PC-9 (cell line): ENCODE measurements at regions not wholly inside any gene's neighbourhood (a gene's known extent, or its start where the extent isn't known, plus 50 kb on each side); places are given as distances from the start of the nearest gene placed in this dataset.
"Not testable (repeated sequence)": the region's sequence is repeated elsewhere in the genome, so short reads cannot be mapped to it uniquely, and the experiment has no call there.

ENCODE experiments used
- BruUV-seq: library from RNA; stranded (reverse); fragments of 400-500 nt; replicated peaks from 2 replicates; lab custom pipeline; 2021; lab: Mats Ljungman, UMichigan
- CTCF ChIA-PET: fragments of 300-600 bp; sonication (Branson Sonifier 250); formaldehyde crosslinking; loops from one replicate; lab custom pipeline; 2022; ENCODE audit warnings: antibody characterized with exemption; lab: Charles Lee
- POLR2A ChIA-PET: fragments of 300-600 bp; sonication (Branson Sonifier 250); formaldehyde crosslinking; loops from one replicate; lab custom pipeline; 2022; ENCODE audit warnings: antibody characterized with exemption; ENCODE audit not compliant: unreplicated experiment; lab: Charles Lee
- DNase-seq, 2 experiments: peaks; one replicate each; pipeline versions ENCODE4 v3.0.0 to v3.0.0-alpha.2; 2015 to 2022; ENCODE audit warnings: mixed read lengths in 1 of 2
- H2AFZ ChIP-seq: fragments of 200-600 bp; sonication (generic); 2 replicates; pipeline ENCODE4 v1.8.1; 2017; ENCODE audit warnings: antibody characterized with exemption
- H3F3A ChIP-seq: fragments of 200-600 bp; sonication (generic); 2 replicates; pipeline ENCODE4 v1.8.1; 2017; ENCODE audit warnings: antibody characterized with exemption, mild to moderate bottlenecking, low read depth; ENCODE audit not compliant: insufficient read depth
- H3K27ac ChIP-seq: fragments of 200-600 bp; sonication (generic); 2 replicates; pipeline ENCODE4 v1.6.1; 2016; ENCODE audit warnings: mixed run types
- H3K27me3 ChIP-seq: fragments of 200-600 bp; sonication (generic); 2 replicates; pipeline ENCODE4 v1.6.1; 2016; ENCODE audit warnings: low read depth, mixed run types; ENCODE audit not compliant: insufficient read depth
- H3K36me3 ChIP-seq: fragments of 200-600 bp; sonication (generic); 2 replicates; pipeline ENCODE4 v1.6.1; 2016; ENCODE audit warnings: low read depth, mixed run types
- H3K4me1 ChIP-seq: fragments of 200-600 bp; sonication (generic); replicated peaks from 2 replicates; pipeline ENCODE4 v1.6.1; 2016; ENCODE audit warnings: mixed run types; ENCODE audit not compliant: insufficient read depth
- H3K4me2 ChIP-seq: fragments of 200-600 bp; sonication (generic); 2 replicates; pipeline ENCODE4 v1.6.1; 2017; ENCODE audit warnings: mixed run types
- H3K4me3 ChIP-seq: fragments of 200-600 bp; sonication (generic); 2 replicates; pipeline ENCODE4 v1.6.1; 2016; ENCODE audit warnings: mixed run types
- H3K79me2 ChIP-seq: fragments of 200-600 bp; sonication (generic); 2 replicates; pipeline ENCODE4 v1.6.1; 2017; ENCODE audit warnings: low read depth, mixed run types
- H3K9me2 ChIP-seq: fragments of 200-600 bp; sonication (generic); 2 replicates; pipeline ENCODE4 v1.8.1; 2017; ENCODE audit warnings: mild to moderate bottlenecking; ENCODE audit not compliant: insufficient read depth
- H3K9me3 ChIP-seq: fragments of 200-600 bp; sonication (generic); 2 replicates; pipeline ENCODE4 v1.8.1; 2016; ENCODE audit warnings: low read depth; ENCODE audit not compliant: insufficient read depth
- H4K20me1 ChIP-seq: fragments of 200-600 bp; sonication (generic); 2 replicates; pipeline ENCODE4 v1.8.1; 2017; ENCODE audit not compliant: insufficient read depth
- EZH2 ChIP-seq: fragments of 200-600 bp; sonication (generic); IDR thresholded peaks from 2 replicates; pipeline ENCODE4 v1.8.0; 2017; ENCODE audit warnings: antibody characterized with exemption, low read depth
- intact Hi-C: fragments of 100-400 bp; cut with micrococcal nuclease; formaldehyde crosslinking; loops from one replicate; pipeline ENCODE4 v1.10.0; 2022; ENCODE audit not compliant: unreplicated experiment
- TF ChIP-seq, protein P1 (sequence below): fragments of 200-600 bp; sonication (generic); conservative IDR thresholded peaks from 2 replicates; pipeline ENCODE4 v1.6.1; 2017; ENCODE audit warnings: mixed run types, antibody characterized with exemption, mild to moderate bottlenecking, moderate library complexity

DNA sequence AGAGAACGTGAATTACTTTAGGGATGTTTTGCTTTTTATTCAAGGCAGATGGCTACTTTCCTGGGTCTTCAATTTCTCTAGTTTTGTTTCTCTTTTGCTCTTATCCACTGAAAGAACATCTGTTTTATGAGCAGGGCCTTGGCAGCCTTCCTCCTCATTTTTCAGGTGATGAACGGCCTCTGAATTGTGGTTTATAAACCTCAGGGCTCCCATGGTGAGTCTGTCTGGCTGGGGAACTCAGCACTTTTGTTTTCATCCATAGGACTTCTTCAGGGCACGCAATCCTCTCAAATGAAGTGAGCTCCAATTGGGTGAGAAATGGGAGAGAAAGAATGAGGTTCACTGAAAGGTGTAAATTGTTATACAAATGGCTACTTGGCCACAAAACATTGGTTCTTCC lies 186.4 kb upstream of the ERCC4 start:
- DNase-seq = no peak
- POLR2A ChIA-PET = no interaction called here
- no peak overlapping the region for H3K27ac ChIP-seq
- no TSS peak for BruUV-seq
- no peaks in the 10 kb centered on the region for H4K20me1 ChIP-seq
- H3K9me3 ChIP-seq = peaks cover 4% of the 10 kb centered on the region; the same call in 1 of the 2 replicates
- no peak overlapping the region for H2AFZ ChIP-seq
- TF ChIP-seq, protein P1, sequence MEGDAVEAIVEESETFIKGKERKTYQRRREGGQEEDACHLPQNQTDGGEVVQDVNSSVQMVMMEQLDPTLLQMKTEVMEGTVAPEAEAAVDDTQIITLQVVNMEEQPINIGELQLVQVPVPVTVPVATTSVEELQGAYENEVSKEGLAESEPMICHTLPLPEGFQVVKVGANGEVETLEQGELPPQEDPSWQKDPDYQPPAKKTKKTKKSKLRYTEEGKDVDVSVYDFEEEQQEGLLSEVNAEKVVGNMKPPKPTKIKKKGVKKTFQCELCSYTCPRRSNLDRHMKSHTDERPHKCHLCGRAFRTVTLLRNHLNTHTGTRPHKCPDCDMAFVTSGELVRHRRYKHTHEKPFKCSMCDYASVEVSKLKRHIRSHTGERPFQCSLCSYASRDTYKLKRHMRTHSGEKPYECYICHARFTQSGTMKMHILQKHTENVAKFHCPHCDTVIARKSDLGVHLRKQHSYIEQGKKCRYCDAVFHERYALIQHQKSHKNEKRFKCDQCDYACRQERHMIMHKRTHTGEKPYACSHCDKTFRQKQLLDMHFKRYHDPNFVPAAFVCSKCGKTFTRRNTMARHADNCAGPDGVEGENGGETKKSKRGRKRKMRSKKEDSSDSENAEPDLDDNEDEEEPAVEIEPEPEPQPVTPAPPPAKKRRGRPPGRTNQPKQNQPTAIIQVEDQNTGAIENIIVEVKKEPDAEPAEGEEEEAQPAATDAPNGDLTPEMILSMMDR = no peak
- no peak for TF ChIP-seq EZH2
- H3K4me3 ChIP-seq = no peak overlapping the region
- H3K9me2 ChIP-seq = no peaks in the 10 kb centered on the region
- no peaks in the 10 kb centered on the region for H3K4me1 ChIP-seq
- H3K36me3 ChIP-seq = no peaks in the 10 kb centered on the region
- H3K27me3 ChIP-seq = peaks cover 56% of the 10 kb centered on the region
- CTCF ChIA-PET = no interaction called here
- no peaks in the 10 kb centered on the region for H3F3A ChIP-seq
- H3K4me2 ChIP-seq = no peak overlapping the region
- intact Hi-C loops = no loop called here
- H3K79me2 ChIP-seq = no peaks in the 10 kb centered on the region

DNA sequence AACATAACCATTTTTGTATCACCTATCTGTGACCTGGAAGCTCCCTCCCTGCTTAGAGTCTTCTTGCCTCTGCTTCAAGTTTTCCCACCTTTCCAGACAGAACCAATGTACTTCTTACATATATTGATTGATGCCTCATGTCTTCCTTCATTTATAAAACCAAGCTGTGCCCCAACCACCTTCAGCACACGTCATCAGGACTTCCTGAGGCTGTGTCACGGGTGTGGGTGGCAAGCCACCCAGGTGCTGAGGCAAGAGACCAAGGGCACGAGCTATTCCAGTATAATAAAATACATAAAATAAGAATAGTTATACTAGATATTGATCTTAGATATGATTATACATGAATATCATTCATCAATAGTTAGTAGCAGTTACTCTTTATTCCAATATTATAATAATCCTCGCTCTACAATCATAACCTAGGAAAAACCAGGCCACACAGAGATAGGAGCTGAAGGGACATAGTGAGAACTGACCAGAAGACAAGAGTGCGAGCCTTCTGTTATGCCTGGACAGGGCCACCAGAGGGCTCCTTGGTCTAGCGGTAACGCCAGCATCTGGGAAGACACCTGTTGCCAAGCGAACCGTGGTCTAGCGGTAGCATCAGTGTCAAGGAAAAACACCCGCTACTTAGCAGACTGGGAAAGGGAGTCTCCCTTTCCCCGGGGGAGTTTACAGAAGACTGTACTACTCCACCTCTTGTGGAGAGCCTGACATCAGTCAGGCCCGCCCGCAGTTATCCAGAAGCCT lies 180.2 kb upstream of the ERCC4 start:
- H3K79me2 ChIP-seq, H3F3A ChIP-seq, H2AFZ ChIP-seq, DNase-seq, H3K4me3 ChIP-seq, H3K27ac ChIP-seq, H3K9me2 ChIP-seq, H4K20me1 ChIP-seq, intact Hi-C loops, H3K36me3 ChIP-seq, POLR2A ChIA-PET, H3K4me1 ChIP-seq, H3K4me2 ChIP-seq, H3K9me3 ChIP-seq, BruUV-seq, CTCF ChIA-PET: not testable (repeated sequence)
- H3K27me3 ChIP-seq = peaks cover 48% of the 10 kb centered on the region
- TF ChIP-seq, protein P1 = peak; percentile 58

DNA sequence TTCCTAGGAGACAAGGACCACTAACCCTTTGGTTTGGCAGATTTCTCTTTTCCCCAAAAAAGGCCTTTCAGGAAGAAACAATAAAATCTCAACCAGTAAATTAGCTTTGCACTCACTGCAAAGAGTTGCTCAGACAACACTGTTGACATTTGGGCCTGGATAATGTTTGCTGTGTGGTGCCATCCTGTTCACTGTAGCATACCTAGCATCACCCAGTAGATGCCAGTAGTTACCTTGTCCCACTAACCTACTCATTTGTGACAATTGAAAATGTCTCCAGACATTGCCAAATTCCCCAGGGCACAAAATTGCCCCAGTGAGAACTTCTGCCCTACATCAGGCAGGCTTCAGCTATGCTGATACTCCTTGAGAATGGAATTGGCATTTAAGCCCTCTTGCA lies 177.0 kb upstream of the ERCC4 start:
- no peaks in the 10 kb centered on the region for H3F3A ChIP-seq
- H3K27me3 ChIP-seq = peaks cover 52% of the 10 kb centered on the region
- ChIA-PET CTCF (no interaction called here), POLR2A (no interaction called here)
- H2AFZ ChIP-seq = no peak overlapping the region
- intact Hi-C loops = no loop called here
- H3K79me2 ChIP-seq = no peaks in the 10 kb centered on the region
- H3K36me3 ChIP-seq = no peaks in the 10 kb centered on the region
- H3K9me3 ChIP-seq = no peaks in the 10 kb centered on the region
- no peak for DNase-seq
- H3K4me1 ChIP-seq = no peaks in the 10 kb centered on the region
- no TSS peak for BruUV-seq
- no peak overlapping the region for H3K4me3 ChIP-seq
- no peak overlapping the region for H3K27ac ChIP-seq
- no peaks in the 10 kb centered on the region for H3K9me2 ChIP-seq
- TF ChIP-seq EZH2 = no peak
- TF ChIP-seq, protein P1 = no peak
- H3K4me2 ChIP-seq = no peak overlapping the region
- H4K20me1 ChIP-seq = no peaks in the 10 kb centered on the region
